Suprapubic skin (tissue), 4 donors: ENCODE measurements at regions not wholly inside any gene's neighbourhood (a gene's known extent, or its start where the extent isn't known, plus 50 kb on each side); places are given as distances from the start of the nearest gene placed in this dataset.

Experiments
- CTCF ChIP-seq, 2 donors: fragments of 200-600 bp in 1 of 2; fragments of 450-650 bp in 1 of 2; sonication (generic) in 1 of 2; IDR thresholded peaks; one replicate each; pipeline ENCODE4 v1.5.1; 2016 to 2019; ENCODE audit warnings: antibody characterized with exemption in 2 of 2, mild to moderate bottlenecking in 1 of 2, moderate library complexity in 1 of 2
- POLR2A ChIP-seq, 2 donors: fragments of 450-650 bp; IDR thresholded peaks; one replicate each; pipeline ENCODE4 v1.6.1; 2017; ENCODE audit warnings: antibody characterized with exemption in 2 of 2, mild to moderate bottlenecking in 2 of 2, moderate library complexity in 2 of 2
- POLR2AphosphoS5 ChIP-seq, 3 donors: sonication (generic); formaldehyde crosslinking; IDR thresholded peaks; one replicate each; pipeline ENCODE4 v1.6.1; 2017; ENCODE audit warnings: antibody characterized with exemption in 3 of 3

GRCh38 chr2:42974721-42975717 lies 182.6 kb upstream of the HAAO start:
- TF ChIP-seq CTCF (IDR thresholded peaks at IDR 0.05) (peak; percentile 79 to 85), POLR2AphosphoS5 (IDR thresholded peaks at IDR 0.05) (no peak), POLR2A (IDR thresholded peaks at IDR 0.05) (no peak)
